Heart right ventricle (tissue), 16 donors: ENCODE measurements at regions not wholly inside any gene's neighbourhood (a gene's known extent, or its start where the extent isn't known, plus 50 kb on each side); places are given as distances from the start of the nearest gene placed in this dataset.
"Not testable (repeated sequence)": the region's sequence is repeated elsewhere in the genome, so short reads cannot be mapped to it uniquely, and the experiment has no call there.

ENCODE experiments used
- ATAC-seq, 8 donors: fragments of 200-7000 bp; cut with Tn5 transposase; one replicate each; pipeline ENCODE4 v1.9.1; 2020; ENCODE audit warnings: mild to moderate bottlenecking in 8 of 8, moderate library complexity in 8 of 8, moderate number of reproducible peaks in 1 of 8
- DNase-seq, 2 donors: peaks; one replicate each; pipeline ENCODE4 v3.0.0-alpha.2; 2020
- H3K27ac ChIP-seq, 10 donors: fragments of 200-600 bp; sonication (generic) in 2 of 10; one replicate each; pipeline versions ENCODE4 v1.5.0 to v1.8.0; 2020 to 2022; ENCODE audit warnings: mild to moderate bottlenecking in 3 of 10
- H3K27me3 ChIP-seq, 7 donors: fragments of 200-600 bp; one replicate each; pipeline ENCODE4 v1.8.0; 2021 to 2022; ENCODE audit warnings: mild to moderate bottlenecking in 2 of 7
- H3K36me3 ChIP-seq, 9 donors: fragments of 200-600 bp; sonication (generic) in 1 of 9; one replicate each; pipeline versions ENCODE4 v1.5.0 to v1.8.0; 2020 to 2022; ENCODE audit warnings: mild to moderate bottlenecking in 2 of 9
- H3K4me1 ChIP-seq, 9 donors: fragments of 200-600 bp; sonication (generic) in 1 of 9; one replicate each; pipeline versions ENCODE4 v1.5.0 to v1.8.0; 2020 to 2022; ENCODE audit warnings: mild to moderate bottlenecking in 4 of 9
- H3K4me3 ChIP-seq, 10 donors: fragments of 200-600 bp; sonication (generic) in 2 of 10; one replicate each; pipeline versions ENCODE4 v1.5.0 to v1.8.0; 2020 to 2022; ENCODE audit warnings: mild to moderate bottlenecking in 7 of 10, moderate library complexity in 2 of 10
- H3K9me3 ChIP-seq, 11 donors: fragments of 200-600 bp in 10 of 11; sonication (generic) in 2 of 11; one replicate each; pipeline versions ENCODE4 v1.5.0 to v1.8.0; 2013 to 2022; ENCODE audit warnings: mild to moderate bottlenecking in 2 of 11, control low read depth in 1 of 11, moderate library complexity in 1 of 11
- CTCF ChIP-seq, 9 donors: fragments of 200-600 bp; sonication (generic) in 2 of 9; IDR thresholded peaks; one replicate each; pipeline versions ENCODE4 v1.5.0 to v1.8.0; 2021 to 2022; ENCODE audit warnings: antibody characterized with exemption in 9 of 9, mild to moderate bottlenecking in 5 of 9, moderate library complexity in 1 of 9
- WGBS, 2 donors: extraction: QIAGEN DNeasy Blood & Tissue Kit; methylation state at CpG; one replicate each; pipeline ENCODE4 v1.1.7; 2013; ENCODE audit warnings: inconsistent platforms in 1 of 2; 5-methylcytosine and 5-hydroxymethylcytosine counted together
- intact Hi-C, 10 donors: fragments of 100-400 bp; cut with DNase I; formaldehyde crosslinking; loops; one replicate each; pipeline versions ENCODE4 v1.11.1 to v1.14.2; 2022
- donor health status: Arrhythmogenic right ventricular cardiomyopathy.
- donor health status: ischemic (EF 13 %, LVEDD 7.1; RV severe dilation, severe dysfunction).
- donor health status: healthy with polysubstance abuse.
- donor health status: DM: no; HTN: yes; CAD: no.
- donor health status: DM: no; HTN: no; CAD: no.
- donor health status: ischemic (EF 25% LVEDD 6.9; RV normal size, moderate dysfunction).
- donor health status: ischemic (EF 25% LVEDD 5.7; RV mildly dilated, moderate dysfunction).
- donor health status: healthy.
- donor health status: DM: yes; HTN: yes; CAD: no.
- donor health status: Ischemic cardiomyopathy.
- donor health status: ischemic (EF 35%, LVEDD 5.7; RV mildly dilated, moderate dysfunction).
- donor health status: nonischemic (EF 11% LVEDD 7.7; RV severe dilation, severe dysfunction).
- donor health status: DM: yes; HTN: yes; CAD: no.
- donor health status: PGD.
- donor health status: ischemic (EF 29% LVEDD 5.4; RV normal size, mild dysfunction).
- donor health status: nonischemic (EF 23%, LVEDD 6.1; RV moderate dilation, normal function).

DNA sequence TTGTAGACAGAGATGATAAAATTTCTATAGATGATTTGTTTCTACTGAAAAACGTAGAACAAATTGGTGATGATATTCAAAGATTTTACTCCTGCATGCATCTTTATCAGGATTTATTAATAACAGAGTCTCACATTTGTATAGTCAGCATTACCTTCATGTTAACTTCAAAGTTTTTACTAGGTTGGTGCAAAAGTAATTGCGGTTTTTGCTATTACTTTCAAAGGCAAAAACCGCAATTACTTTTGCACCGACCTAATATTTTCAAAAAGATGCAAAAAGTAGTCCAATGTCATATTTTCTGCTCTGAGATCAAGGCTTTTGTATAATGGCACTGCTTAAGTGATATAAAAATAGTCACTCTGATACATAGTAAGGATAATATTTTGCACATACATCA lies 536.4 kb upstream of the ADGRL3 start:
- no peak for ATAC-seq
- 90 to 92% methylated on average over 4 of the region's 4 CpGs for WGBS, 2 donors
- no peak overlapping the region for H3K27ac ChIP-seq
- H3K27me3 ChIP-seq, result no peaks in the 10 kb centered on the region
- no peaks in the 10 kb centered on the region for H3K36me3 ChIP-seq
- no peak for TF ChIP-seq CTCF (IDR thresholded peaks at IDR 0.05)
- intact Hi-C loops, result no loop called here
- DNase-seq, result no peak
- no peaks in the 10 kb centered on the region for H3K4me1 ChIP-seq
- H3K9me3 ChIP-seq, result peaks cover 0 to 12% (median 0%) of the 10 kb centered on the region in 11 donors
- H3K4me3 ChIP-seq, result no peak overlapping the region

GRCh38 chr4:60682901-60683300 lies 517.2 kb upstream of the ADGRL3 start:
- Histone ChIP-seq H3K9me3 (peaks cover 0 to 9% (median 0%) of the 10 kb centered on the region in 11 donors), H3K27ac (no peak overlapping the region), H3K4me1 (no peaks in the 10 kb centered on the region), H3K27me3 (no peaks in the 10 kb centered on the region), H3K36me3 (no peaks in the 10 kb centered on the region), H3K4me3 (no peak overlapping the region)
- WGBS, 2 donors, result 52% methylated on average over 1 of the region's 1 CpG
- intact Hi-C loops, result no loop called here
- DNase-seq (no peak), ATAC-seq (no peak)
- TF ChIP-seq CTCF (IDR thresholded peaks at IDR 0.05), result no peak

- WGBS, 2 donors, result 77 to 81% methylated on average over 1 of the region's 1 CpG
- Histone ChIP-seq H3K9me3 (peaks cover 0 to 9% (median 0%) of the 10 kb centered on the region in 11 donors), H3K27ac (no peak overlapping the region), H3K27me3 (no peaks in the 10 kb centered on the region), H3K36me3 (no peaks in the 10 kb centered on the region), H3K4me1 (no peaks in the 10 kb centered on the region), H3K4me3 (no peak overlapping the region)
- ATAC-seq (no peak), DNase-seq (no peak)
- no peak for TF ChIP-seq CTCF (IDR thresholded peaks at IDR 0.05)
- intact Hi-C loops, result no loop called here
Measured at GRCh38 chr4:60683357-60683756, 516.8 kb upstream of the ADGRL3 start.

GRCh38 chr4:60683973-60684372 lies 516.2 kb upstream of the ADGRL3 start:
- TF ChIP-seq CTCF (IDR thresholded peaks at IDR 0.05), result no peak
- Histone ChIP-seq H3K27me3 (no peaks in the 10 kb centered on the region), H3K27ac (no peak overlapping the region), H3K4me1 (no peaks in the 10 kb centered on the region), H3K9me3 (peaks cover 0 to 9% (median 0%) of the 10 kb centered on the region in 11 donors), H3K4me3 (no peak overlapping the region), H3K36me3 (no peaks in the 10 kb centered on the region)
- 49 to 65% methylated on average over 2 of the region's 2 CpGs for WGBS, 2 donors
- intact Hi-C loops, result no loop called here
- DNase-seq (no peak), ATAC-seq (no peak)

DNA sequence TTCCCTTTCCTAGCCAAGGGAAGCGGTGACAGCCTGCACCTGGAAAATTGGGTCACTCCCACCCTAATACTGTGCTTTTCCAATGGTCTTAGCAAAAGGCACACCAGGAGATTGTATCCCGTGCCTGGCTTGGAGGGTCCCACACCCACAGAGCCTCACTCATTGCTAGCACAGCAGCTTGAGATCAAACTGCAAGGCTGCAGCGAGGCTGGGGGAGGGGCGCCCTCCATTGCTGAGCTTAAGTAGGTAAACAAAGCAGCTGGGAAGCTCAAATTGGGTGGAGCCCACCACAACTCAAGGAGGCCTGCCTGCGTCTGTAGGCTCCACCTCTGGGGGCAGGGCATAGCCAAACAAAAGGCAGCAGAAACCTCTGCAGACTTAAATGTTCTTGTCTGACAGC lies 504.1 kb upstream of the ADGRL3 start:
- H3K4me1 ChIP-seq, H3K27me3 ChIP-seq, ATAC-seq, H3K4me3 ChIP-seq, DNase-seq, H3K27ac ChIP-seq, H3K36me3 ChIP-seq, intact Hi-C loops: not testable (repeated sequence)
- 83 to 88% methylated on average over 5 of the region's 5 CpGs for WGBS, 2 donors
- H3K9me3 ChIP-seq, result peaks cover 0 to 30% (median 0%) of the 10 kb centered on the region in 11 donors
